ENCODE measurements at regions not wholly inside any gene's neighbourhood (a gene's known extent, or its start where the extent isn't known, plus 50 kb on each side); places are given as distances from the start of the nearest gene placed in this dataset.

DNA sequence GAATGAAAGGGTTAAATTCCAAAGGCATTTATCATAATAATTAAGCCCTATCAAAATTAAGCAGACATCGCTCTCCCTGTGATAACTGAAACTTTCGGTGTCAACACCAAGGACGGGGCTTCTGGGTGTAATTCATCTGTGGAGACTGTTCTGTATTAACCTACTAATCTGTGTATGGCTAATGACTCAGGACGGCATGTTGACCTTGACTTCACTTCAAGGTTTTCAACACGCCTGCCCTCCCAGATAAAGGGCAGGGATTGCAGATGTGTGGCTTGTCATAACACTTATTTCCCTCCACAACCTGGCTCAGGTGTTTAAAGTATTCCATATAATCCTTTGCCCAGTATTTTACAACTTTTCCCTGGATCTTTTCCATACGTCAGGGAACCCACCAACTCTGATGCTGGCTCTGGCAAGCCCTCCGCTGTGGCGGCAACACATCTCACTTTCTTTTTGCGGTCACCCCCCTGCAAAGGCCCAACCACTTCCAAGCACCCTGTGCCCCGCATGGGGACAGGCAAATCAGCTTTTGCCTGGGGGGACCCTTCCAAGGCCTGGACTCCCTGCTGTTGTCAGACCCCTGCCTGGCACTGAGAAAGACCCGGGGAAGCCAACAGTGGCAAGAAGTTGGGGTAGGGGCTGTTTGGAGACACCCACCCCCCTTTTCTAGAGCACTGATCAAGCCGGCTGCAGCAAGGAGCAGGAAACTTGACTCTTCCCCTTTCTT is 93.2 kb upstream of the MEF2A start:
- no peak for DNase-seq
- Mint-ChIP-seq H3K4me3 (no peak overlapping the region), H3K36me3 (ENCODE audit: low read depth) (peaks cover 2% of the 10 kb centered on the region), H3K27ac (no peak overlapping the region), H3K4me1 (peaks cover 3% of the 10 kb centered on the region), H3K27me3 (peaks cover 28% of the 10 kb centered on the region)
- no peaks in the 10 kb centered on the region for H3K9me3 ChIP-seq (ENCODE audit: control insufficient read depth, low read length, poor library complexity, severe bottlenecking)
- ATAC-seq, result no peak

DNA sequence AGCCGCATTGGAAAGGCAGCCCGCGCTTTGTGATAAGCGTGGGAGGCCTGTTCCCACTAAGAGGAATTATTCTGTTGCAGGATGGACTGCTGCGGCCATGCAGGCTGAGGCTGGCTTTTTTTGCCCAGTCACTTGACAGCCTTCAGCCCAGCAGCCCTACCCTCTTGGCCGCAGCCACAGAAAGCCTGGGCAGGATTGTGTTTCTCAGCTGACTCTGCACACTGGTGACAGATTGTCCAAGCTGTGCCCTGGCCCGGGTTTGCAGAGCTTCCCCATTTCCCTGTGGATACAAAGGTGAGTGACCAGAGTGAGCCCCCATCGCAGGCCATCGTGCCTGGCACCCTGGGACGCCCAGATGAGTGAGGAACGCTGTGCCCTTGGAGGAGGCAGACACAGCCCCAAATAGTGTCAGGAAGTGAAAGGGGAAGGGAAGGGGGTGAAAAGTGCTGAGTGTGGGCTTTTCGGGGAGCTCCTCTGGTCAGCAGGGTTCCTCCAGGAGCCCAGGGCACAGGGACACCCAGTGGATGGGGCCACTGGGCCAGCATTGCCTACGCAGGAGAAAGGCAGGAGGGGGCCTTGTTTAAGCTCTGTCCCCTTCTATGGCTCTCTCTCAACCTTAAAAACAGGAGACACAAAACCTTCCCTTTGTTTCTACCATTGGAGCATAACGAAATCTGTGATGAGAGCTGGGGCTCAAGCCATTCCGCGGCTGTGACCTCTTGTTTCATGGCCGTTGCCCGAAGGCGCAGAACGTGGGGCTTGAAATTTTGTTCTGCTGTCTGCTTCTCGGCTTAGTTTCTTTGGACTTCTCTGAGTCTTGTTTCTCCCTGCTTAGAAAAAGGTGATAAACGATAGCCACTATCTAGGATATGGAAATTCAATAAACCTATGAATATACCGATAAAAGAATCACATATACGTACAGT is 91.5 kb upstream of the MEF2A start:
- Mint-ChIP-seq H3K4me3 (no peak overlapping the region), H3K27ac (no peak overlapping the region), H3K27me3 (peaks cover 28% of the 10 kb centered on the region), H3K36me3 (ENCODE audit: low read depth) (peaks cover 2% of the 10 kb centered on the region), H3K4me1 (peaks cover 3% of the 10 kb centered on the region)
- ATAC-seq, result peak; percentile 28
- H3K9me3 ChIP-seq (ENCODE audit: control insufficient read depth, low read length, poor library complexity, severe bottlenecking), result no peaks in the 10 kb centered on the region
- DNase-seq, result no peak

GRCh38 chr15:99474909-99475753 is 90.7 kb upstream of the MEF2A start:
- H3K27ac Mint-ChIP-seq, result no peak overlapping the region
- no peak overlapping the region for H3K4me3 Mint-ChIP-seq
- ATAC-seq (no peak), DNase-seq (no peak)
- peaks cover 2% of the 10 kb centered on the region for H3K36me3 Mint-ChIP-seq (ENCODE audit: low read depth)
- H3K4me1 Mint-ChIP-seq, result peaks cover 3% of the 10 kb centered on the region
- H3K9me3 ChIP-seq (ENCODE audit: control insufficient read depth, low read length, poor library complexity, severe bottlenecking), result no peaks in the 10 kb centered on the region
- H3K27me3 Mint-ChIP-seq, result peaks cover 27% of the 10 kb centered on the region

DNA sequence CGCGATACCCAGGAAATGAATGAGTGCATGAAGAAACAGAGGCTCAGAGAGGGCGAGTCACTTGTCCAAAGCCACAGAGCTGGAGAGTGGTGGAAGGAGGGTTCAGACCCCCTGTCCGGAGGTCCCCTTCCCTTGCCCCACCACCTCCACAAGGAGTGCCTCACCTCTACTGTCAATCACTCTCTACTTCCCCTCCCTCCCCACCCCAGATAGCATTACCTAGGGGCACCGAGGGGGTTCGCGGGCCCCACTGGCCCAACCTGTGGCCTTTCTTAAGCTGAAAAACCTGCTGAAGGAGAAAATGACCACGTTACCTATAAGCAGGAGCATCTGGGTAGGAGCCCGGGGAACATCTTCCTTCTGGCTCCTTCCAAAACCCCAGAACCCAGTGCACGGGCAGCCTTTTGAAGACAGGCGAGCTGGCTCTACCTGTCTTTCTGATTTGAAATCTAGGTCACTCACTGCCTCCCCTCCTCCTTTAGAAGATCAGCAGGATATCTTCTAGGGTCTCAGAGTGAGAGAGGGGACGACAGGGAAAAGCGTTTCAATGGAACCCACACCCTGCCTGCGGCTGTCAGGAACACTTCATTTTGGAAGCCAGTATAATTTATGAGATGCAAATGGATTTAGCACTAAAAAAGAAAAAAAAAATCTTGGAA is 89.9 kb upstream of the MEF2A start:
- peak overlapping the region; percentile 2 for H3K4me3 Mint-ChIP-seq
- no peak for DNase-seq

GRCh38 chr15:99476413-99477222 is 89.2 kb upstream of the MEF2A start:
- Mint-ChIP-seq H3K36me3 (ENCODE audit: low read depth) (peaks cover 2% of the 10 kb centered on the region), H3K4me1 (peaks cover 3% of the 10 kb centered on the region), H3K27me3 (peaks cover 20% of the 10 kb centered on the region), H3K4me3 (peak overlapping the region; percentile 2), H3K27ac (no peak overlapping the region)
- peak; percentile 33 for ATAC-seq
- no peaks in the 10 kb centered on the region for H3K9me3 ChIP-seq (ENCODE audit: control insufficient read depth, low read length, poor library complexity, severe bottlenecking)
- no peak for DNase-seq

More for the DNA sequence above, 89.9 kb upstream of the MEF2A start:
- H3K36me3 Mint-ChIP-seq (ENCODE audit: low read depth), result peaks cover 2% of the 10 kb centered on the region
- peaks cover 20% of the 10 kb centered on the region for H3K27me3 Mint-ChIP-seq
- no peaks in the 10 kb centered on the region for H3K9me3 ChIP-seq (ENCODE audit: control insufficient read depth, low read length, poor library complexity, severe bottlenecking)
- no peak for ATAC-seq
- H3K4me1 Mint-ChIP-seq, result peaks cover 3% of the 10 kb centered on the region
- no peak overlapping the region for H3K27ac Mint-ChIP-seq

DNA sequence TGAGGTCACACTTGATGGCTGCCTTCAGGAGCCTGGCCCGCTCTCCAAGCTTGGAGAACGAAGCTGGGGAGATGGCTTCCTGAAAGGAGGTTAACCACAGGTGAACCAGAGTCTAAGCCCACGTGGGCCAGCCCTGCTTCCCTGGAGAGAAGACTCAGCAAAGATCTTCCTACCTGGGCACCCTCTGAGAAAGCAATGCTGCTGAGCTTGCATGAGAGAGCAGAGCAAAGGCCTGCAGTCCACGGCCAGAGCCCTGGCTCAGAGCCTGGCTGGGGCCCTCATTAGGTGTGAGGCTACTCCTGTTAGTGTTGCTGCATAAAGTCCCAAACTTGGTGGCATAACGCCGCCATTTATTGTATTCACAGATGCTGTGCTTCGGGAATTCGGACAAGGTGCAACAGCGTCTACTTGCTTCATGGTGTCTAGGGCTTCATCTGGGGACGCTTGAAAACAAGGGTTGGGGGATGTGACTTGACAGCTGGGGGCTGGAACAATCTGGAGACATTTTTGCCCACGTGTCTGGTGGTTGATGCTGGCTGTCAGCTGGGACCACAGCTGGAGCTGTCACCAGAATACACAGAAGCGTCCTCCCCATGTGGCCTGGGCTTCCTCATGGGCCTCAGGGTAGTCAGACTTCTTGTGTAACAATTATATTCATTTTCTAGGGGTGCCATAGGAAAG is 87.9 kb upstream of the MEF2A start:
- no peak overlapping the region for H3K4me3 Mint-ChIP-seq
- DNase-seq, result no peak
- no peaks in the 10 kb centered on the region for H3K9me3 ChIP-seq (ENCODE audit: control insufficient read depth, low read length, poor library complexity, severe bottlenecking)
- H3K27me3 Mint-ChIP-seq, result peaks cover 22% of the 10 kb centered on the region
- no peak for ATAC-seq
- H3K27ac Mint-ChIP-seq, result no peak overlapping the region
- H3K4me1 Mint-ChIP-seq, result peaks cover 3% of the 10 kb centered on the region
- peaks cover 2% of the 10 kb centered on the region for H3K36me3 Mint-ChIP-seq (ENCODE audit: low read depth)

DNA sequence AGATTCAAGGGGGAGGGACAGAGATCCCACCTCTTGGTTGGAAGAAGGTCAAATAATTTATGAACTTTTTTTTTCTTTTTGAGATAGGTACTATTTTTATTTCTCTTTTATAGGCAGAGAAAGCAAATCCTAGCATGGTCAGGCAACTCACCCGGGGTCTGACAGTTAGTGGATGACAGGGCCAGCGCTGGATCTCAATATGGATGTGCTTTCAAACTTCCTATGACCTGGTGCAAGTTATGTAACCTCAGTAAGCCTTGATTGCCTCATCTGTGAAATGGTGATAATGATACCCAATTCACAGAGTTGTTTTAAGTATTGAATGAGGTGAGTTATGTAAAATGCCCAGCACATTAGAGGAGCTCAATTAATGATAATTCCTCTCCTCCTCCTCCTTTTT is 86.8 kb upstream of the MEF2A start:
- Mint-ChIP-seq H3K4me3 (no peak overlapping the region), H3K27ac (no peak overlapping the region), H3K4me1 (peaks cover 3% of the 10 kb centered on the region), H3K27me3 (peaks cover 16% of the 10 kb centered on the region), H3K36me3 (ENCODE audit: low read depth) (peaks cover 2% of the 10 kb centered on the region)
- no peak for DNase-seq
- no peak for ATAC-seq
- no peaks in the 10 kb centered on the region for H3K9me3 ChIP-seq (ENCODE audit: control insufficient read depth, low read length, poor library complexity, severe bottlenecking)

GRCh38 chr15:99480016-99480810 is 85.6 kb upstream of the MEF2A start:
- peaks cover 2% of the 10 kb centered on the region for H3K36me3 Mint-ChIP-seq (ENCODE audit: low read depth)
- no peaks in the 10 kb centered on the region for H3K9me3 ChIP-seq (ENCODE audit: control insufficient read depth, low read length, poor library complexity, severe bottlenecking)
- peaks cover 3% of the 10 kb centered on the region for H3K4me1 Mint-ChIP-seq
- no peak for DNase-seq
- H3K27me3 Mint-ChIP-seq, result peaks cover 18% of the 10 kb centered on the region
- ATAC-seq, result no peak
- no peak overlapping the region for H3K27ac Mint-ChIP-seq
- no peak overlapping the region for H3K4me3 Mint-ChIP-seq

- no peak for DNase-seq
- Mint-ChIP-seq H3K4me1 (peaks cover 10% of the 10 kb centered on the region), H3K36me3 (ENCODE audit: low read depth) (no peaks in the 10 kb centered on the region), H3K4me3 (no peak overlapping the region), H3K27ac (no peak overlapping the region), H3K27me3 (peaks cover 24% of the 10 kb centered on the region)
- ATAC-seq, result no peak
- no peaks in the 10 kb centered on the region for H3K9me3 ChIP-seq (ENCODE audit: control insufficient read depth, low read length, poor library complexity, severe bottlenecking)
These were observed 84.5 kb upstream of the MEF2A start for GRCh38 chr15:99481113-99481950.

GRCh38 chr15:99481951-99482230 is 83.9 kb upstream of the MEF2A start:
- no peak overlapping the region for H3K27ac Mint-ChIP-seq
- H3K4me1 Mint-ChIP-seq, result peaks cover 6% of the 10 kb centered on the region
- H3K9me3 ChIP-seq (ENCODE audit: control insufficient read depth, low read length, poor library complexity, severe bottlenecking), result no peaks in the 10 kb centered on the region
- ATAC-seq (no peak), DNase-seq (no peak)
- no peaks in the 10 kb centered on the region for H3K36me3 Mint-ChIP-seq (ENCODE audit: low read depth)
- H3K27me3 Mint-ChIP-seq, result peaks cover 25% of the 10 kb centered on the region
- no peak overlapping the region for H3K4me3 Mint-ChIP-seq

GRCh38 chr15:99482993-99483392 is 82.8 kb upstream of the MEF2A start:
- ATAC-seq, result no peak
- no peak for DNase-seq
- Mint-ChIP-seq H3K27me3 (peaks cover 31% of the 10 kb centered on the region), H3K4me1 (peaks cover 6% of the 10 kb centered on the region), H3K36me3 (ENCODE audit: low read depth) (peaks cover 3% of the 10 kb centered on the region), H3K27ac (no peak overlapping the region), H3K4me3 (no peak overlapping the region)
- H3K9me3 ChIP-seq (ENCODE audit: control insufficient read depth, low read length, poor library complexity, severe bottlenecking), result no peaks in the 10 kb centered on the region
